ENCODE measurements at regions not wholly inside any gene's neighbourhood (a gene's known extent, or its start where the extent isn't known, plus 50 kb on each side); places are given as distances from the start of the nearest gene placed in this dataset.

DNA sequence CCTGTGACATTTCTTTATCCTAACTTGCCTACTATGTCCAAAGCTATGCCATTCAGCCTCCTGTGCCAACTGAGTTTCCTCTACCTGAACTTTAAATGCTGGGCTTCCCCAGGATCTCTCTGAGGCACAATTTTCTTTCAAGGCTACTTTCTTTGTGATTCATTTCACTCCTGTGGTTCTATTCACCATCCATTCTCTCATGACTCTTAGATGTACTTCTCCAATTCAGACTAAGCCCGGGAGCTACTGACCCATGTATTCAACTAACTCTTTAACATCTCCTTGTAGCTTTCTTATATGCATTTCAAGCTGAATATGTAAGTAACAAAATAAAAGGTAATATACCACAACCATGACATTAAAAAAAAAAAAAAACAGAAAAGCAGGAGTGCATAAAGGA, 738.9 kb upstream of the USP15 start:
- TF ChIP-seq EZH2 (IDR thresholded peaks at IDR 0.05; ENCODE audit: insufficient read depth, poor library complexity, severe bottlenecking): no peak
- no peak for TF ChIP-seq EZH2phosphoT487 (IDR thresholded peaks at IDR 0.05; ENCODE audit: insufficient read depth, low read depth)
